Karpas-422 (cell line): ENCODE measurements at regions not wholly inside any gene's neighbourhood (a gene's known extent, or its start where the extent isn't known, plus 50 kb on each side); places are given as distances from the start of the nearest gene placed in this dataset.

Source experiments
- DNase-seq: peaks from one replicate; pipeline ENCODE4 v3.0.0-alpha.2; 2015
- H2AFZ ChIP-seq: fragments of 200-600 bp; sonication (generic); 2 replicates; pipeline ENCODE4 v1.6.1; 2014; ENCODE audit warnings: antibody characterized with exemption, low read length, mixed read lengths
- H3K27ac ChIP-seq: fragments of 200-600 bp; sonication (generic); 2 replicates; pipeline ENCODE4 v1.5.1; 2014; ENCODE audit warnings: mild to moderate bottlenecking, low read length, moderate library complexity
- H3K27me3 ChIP-seq: fragments of 200-600 bp; sonication (generic); 2 replicates; pipeline ENCODE4 v1.6.1; 2014; ENCODE audit warnings: low read length, mixed read lengths
- H3K36me3 ChIP-seq: fragments of 200-600 bp; sonication (generic); 2 replicates; pipeline ENCODE4 v1.6.1; 2014; ENCODE audit warnings: low read length, mixed read lengths; ENCODE audit not compliant: insufficient read depth
- H3K4me1 ChIP-seq: fragments of 200-600 bp; sonication (generic); 2 replicates; pipeline ENCODE4 v1.6.1; 2014; ENCODE audit warnings: mild to moderate bottlenecking, low read length, mixed read lengths
- H3K4me2 ChIP-seq: fragments of 200-600 bp; sonication (generic); 2 replicates; pipeline ENCODE4 v1.6.1; 2014; ENCODE audit warnings: low read length, low read depth, mild to moderate bottlenecking; ENCODE audit not compliant: poor library complexity, severe bottlenecking
- H3K4me3 ChIP-seq: fragments of 200-600 bp; sonication (generic); 2 replicates; pipeline ENCODE4 v1.5.1; 2014; ENCODE audit warnings: mild to moderate bottlenecking, antibody characterized with exemption, low read length, mixed read lengths
- H3K79me2 ChIP-seq: fragments of 200-600 bp; sonication (generic); 2 replicates; pipeline ENCODE4 v1.6.1; 2014; ENCODE audit warnings: mild to moderate bottlenecking, low read length, mixed read lengths
- H3K9ac ChIP-seq: fragments of 200-600 bp; sonication (generic); 2 replicates; pipeline ENCODE4 v1.6.0; 2014; ENCODE audit warnings: low read length
- H3K9me2 ChIP-seq: fragments of 200-600 bp; sonication (generic), shearing (Covaris generic); replicated peaks from 2 replicates; pipeline ENCODE4 v1.6.0; 2014; ENCODE audit warnings: mild to moderate bottlenecking, low read length, moderate library complexity; ENCODE audit not compliant: insufficient read depth
- H3K9me3 ChIP-seq: fragments of 300-700, 200-600 bp; sonication (generic); 2 replicates; pipeline ENCODE4 v1.6.1; 2014; ENCODE audit warnings: low read length, mixed read lengths
- H4K20me1 ChIP-seq: fragments of 200-600 bp; sonication (generic); 2 replicates; pipeline ENCODE4 v1.6.1; 2014; ENCODE audit warnings: mild to moderate bottlenecking, antibody characterized with exemption, low read length, low read depth; ENCODE audit not compliant: insufficient read depth

GRCh38 chr3:150177673-150178381 is 207.1 kb upstream of the PFN2 start:
- no peak for DNase-seq
- H3K36me3 ChIP-seq = no peaks in the 10 kb centered on the region
- H3K9me2 ChIP-seq = no peaks in the 10 kb centered on the region
- H3K79me2 ChIP-seq = no peaks in the 10 kb centered on the region
- no peak overlapping the region for H2AFZ ChIP-seq
- no peaks in the 10 kb centered on the region for H4K20me1 ChIP-seq
- no peak overlapping the region for H3K27ac ChIP-seq
- no peaks in the 10 kb centered on the region for H3K9me3 ChIP-seq
- no peak overlapping the region for H3K4me2 ChIP-seq
- H3K27me3 ChIP-seq = no peaks in the 10 kb centered on the region
- H3K4me3 ChIP-seq = no peak overlapping the region
- H3K4me1 ChIP-seq = peaks cover 7% of the 10 kb centered on the region
- H3K9ac ChIP-seq = no peak overlapping the region

DNA sequence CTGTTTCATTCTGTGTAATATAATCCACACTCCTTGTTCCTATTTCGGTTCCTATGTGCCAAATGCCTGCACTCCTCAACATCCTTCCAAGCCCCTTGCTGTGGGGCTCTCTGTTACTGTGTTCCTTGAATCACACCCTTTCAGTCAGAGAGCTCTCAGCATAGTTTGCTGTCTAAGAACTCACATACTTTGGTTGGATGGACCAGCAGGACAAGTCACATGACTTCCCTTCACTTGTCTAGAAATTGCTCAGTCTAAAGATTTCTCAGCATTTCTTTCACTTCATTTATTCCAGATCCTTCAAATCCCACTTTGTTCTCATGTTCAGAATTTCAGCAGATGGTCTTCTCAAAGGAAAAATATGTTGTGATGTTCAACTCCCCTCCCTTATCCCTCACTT is 203.5 kb upstream of the PFN2 start:
- Histone ChIP-seq H3K9me3 (no peaks in the 10 kb centered on the region), H3K27ac (no peak overlapping the region), H3K4me2 (no peak overlapping the region), H4K20me1 (no peaks in the 10 kb centered on the region), H3K79me2 (no peaks in the 10 kb centered on the region), H3K4me1 (no peaks in the 10 kb centered on the region; the same call in 1 of the 2 replicates), H3K4me3 (no peak overlapping the region), H3K36me3 (no peaks in the 10 kb centered on the region), H3K9ac (no peak overlapping the region), H3K27me3 (no peaks in the 10 kb centered on the region), H2AFZ (no peak overlapping the region), H3K9me2 (no peaks in the 10 kb centered on the region)
- DNase-seq = no peak

GRCh38 chr3:150172356-150172755 is 201.7 kb upstream of the PFN2 start:
- no peak overlapping the region for H3K4me3 ChIP-seq
- H3K9me2 ChIP-seq = no peaks in the 10 kb centered on the region
- no peaks in the 10 kb centered on the region for H3K9me3 ChIP-seq
- no peaks in the 10 kb centered on the region for H3K36me3 ChIP-seq
- H3K4me2 ChIP-seq = no peak overlapping the region
- H3K27me3 ChIP-seq = no peaks in the 10 kb centered on the region
- DNase-seq = no peak
- H3K9ac ChIP-seq = no peak overlapping the region
- no peaks in the 10 kb centered on the region for H4K20me1 ChIP-seq
- no peak overlapping the region for H3K27ac ChIP-seq
- peaks cover 3% of the 10 kb centered on the region; the same call in 1 of the 2 replicates for H3K4me1 ChIP-seq
- no peaks in the 10 kb centered on the region for H3K79me2 ChIP-seq
- H2AFZ ChIP-seq = no peak overlapping the region

DNA sequence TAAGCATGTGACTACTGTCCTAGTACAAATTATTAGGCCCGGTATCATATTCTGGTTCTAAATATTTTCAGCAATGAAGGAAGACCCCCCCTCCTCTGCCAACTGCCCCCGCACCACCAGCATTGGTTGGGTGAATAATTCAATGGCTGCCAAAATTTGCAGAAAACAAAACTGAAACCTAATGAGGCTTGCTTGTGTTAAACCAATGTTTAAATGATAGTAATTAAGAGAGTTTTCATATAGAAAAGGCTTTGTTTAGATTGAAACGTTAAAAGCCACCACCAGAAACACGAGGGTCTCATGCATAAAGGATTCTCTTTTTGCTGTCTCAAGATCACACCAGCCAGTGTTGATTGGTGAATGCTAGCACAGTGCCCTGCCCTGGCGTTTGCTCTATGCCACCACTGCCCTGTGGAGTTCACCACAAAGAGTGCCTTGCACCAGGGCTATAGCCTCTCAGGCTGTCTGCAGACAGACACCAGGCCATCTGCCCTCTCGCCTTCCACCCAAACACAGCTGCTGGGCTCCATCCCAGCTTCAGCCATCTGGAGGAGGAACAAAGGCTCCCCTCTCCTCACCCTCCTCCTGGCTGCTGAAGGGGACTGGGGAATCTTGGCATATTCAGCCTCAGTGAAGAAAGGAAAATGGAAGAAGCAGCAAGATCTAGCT is 200.3 kb upstream of the PFN2 start:
- H3K79me2 ChIP-seq = no peaks in the 10 kb centered on the region
- H3K36me3 ChIP-seq = no peaks in the 10 kb centered on the region
- no peaks in the 10 kb centered on the region for H4K20me1 ChIP-seq
- no peak for DNase-seq
- no peak overlapping the region for H3K4me2 ChIP-seq
- no peak overlapping the region for H3K27ac ChIP-seq
- no peak overlapping the region for H3K4me3 ChIP-seq
- peaks cover 7% of the 10 kb centered on the region; the same call in 1 of the 2 replicates for H3K4me1 ChIP-seq
- no peaks in the 10 kb centered on the region for H3K9me2 ChIP-seq
- no peaks in the 10 kb centered on the region for H3K27me3 ChIP-seq
- H3K9me3 ChIP-seq = no peaks in the 10 kb centered on the region
- no peak overlapping the region for H2AFZ ChIP-seq
- no peak overlapping the region for H3K9ac ChIP-seq

- peaks cover 7% of the 10 kb centered on the region; the same call in 1 of the 2 replicates for H3K4me1 ChIP-seq
- H3K79me2 ChIP-seq = no peaks in the 10 kb centered on the region
- no peaks in the 10 kb centered on the region for H4K20me1 ChIP-seq
- H3K27me3 ChIP-seq = no peaks in the 10 kb centered on the region
- H3K36me3 ChIP-seq = no peaks in the 10 kb centered on the region
- no peaks in the 10 kb centered on the region for H3K9me2 ChIP-seq
- H3K9me3 ChIP-seq = no peaks in the 10 kb centered on the region
- DNase-seq = no peak
- H3K27ac ChIP-seq = no peak overlapping the region
- H3K9ac ChIP-seq = no peak overlapping the region
- no peak overlapping the region for H3K4me2 ChIP-seq
- H2AFZ ChIP-seq = no peak overlapping the region
- no peak overlapping the region for H3K4me3 ChIP-seq
Measured at GRCh38 chr3:150169330-150169940, 198.7 kb upstream of the PFN2 start.

DNA sequence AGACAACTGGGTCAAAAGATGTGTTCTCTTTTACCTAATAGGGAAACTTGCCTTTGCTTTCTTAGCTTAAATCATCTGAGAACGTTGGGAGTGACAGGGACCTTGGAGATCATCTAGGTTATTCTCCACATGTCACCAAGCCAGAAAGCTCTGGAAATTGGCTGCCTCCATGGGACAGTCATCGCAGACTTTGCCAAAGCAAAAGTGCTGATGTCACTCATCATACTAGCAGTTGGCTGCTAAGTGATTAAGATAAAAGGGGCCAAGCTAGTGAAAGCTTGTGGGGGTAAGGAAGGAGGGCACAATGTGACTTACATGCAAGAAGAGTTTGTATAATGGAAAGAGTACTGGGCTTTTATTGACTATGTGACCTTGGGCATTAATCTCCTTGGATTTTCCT is 198.0 kb upstream of the PFN2 start:
- Histone ChIP-seq H3K4me1 (peaks cover 7% of the 10 kb centered on the region; the same call in 1 of the 2 replicates), H3K9ac (no peak overlapping the region), H3K27ac (no peak overlapping the region), H3K27me3 (no peaks in the 10 kb centered on the region), H3K9me3 (no peaks in the 10 kb centered on the region), H3K79me2 (no peaks in the 10 kb centered on the region), H3K4me3 (no peak overlapping the region), H3K4me2 (no peak overlapping the region), H3K9me2 (no peaks in the 10 kb centered on the region), H3K36me3 (no peaks in the 10 kb centered on the region), H2AFZ (no peak overlapping the region), H4K20me1 (no peaks in the 10 kb centered on the region)
- DNase-seq = no peak

DNA sequence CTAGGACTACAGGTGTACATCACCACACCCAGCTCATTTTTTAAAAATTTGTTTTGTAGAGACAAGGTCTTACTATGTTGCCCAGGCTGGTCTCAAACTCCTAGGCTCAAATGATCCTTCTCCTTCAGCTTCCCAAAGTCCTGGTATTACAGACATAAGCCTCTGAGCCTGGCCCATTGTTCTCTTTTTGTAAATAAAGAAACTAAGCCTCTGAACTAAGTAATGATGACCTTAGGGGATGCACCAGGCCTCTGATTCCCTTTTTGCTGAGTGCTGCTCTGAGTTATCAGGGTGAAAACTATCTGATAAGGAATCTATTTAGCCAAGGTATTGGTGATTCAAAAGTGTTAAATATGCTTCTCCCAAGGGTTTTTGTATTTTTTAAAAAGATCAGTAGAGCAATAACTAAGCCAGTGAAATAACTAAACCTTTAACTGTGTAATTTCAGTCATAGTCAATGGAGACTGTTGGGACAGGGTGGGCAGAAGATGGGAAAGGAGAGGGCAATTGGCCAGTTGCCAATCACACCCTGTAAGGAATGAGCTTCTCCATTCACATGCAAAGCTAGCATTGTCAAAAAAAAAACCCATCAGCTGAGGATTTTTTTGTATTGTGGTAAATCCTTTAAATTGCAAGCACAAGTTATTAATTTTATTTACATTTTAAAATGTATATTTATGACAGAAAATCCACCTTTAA is 194.8 kb upstream of the PFN2 start:
- H3K4me1 ChIP-seq = peaks cover 7% of the 10 kb centered on the region; the same call in 1 of the 2 replicates
- H3K9me2 ChIP-seq = no peaks in the 10 kb centered on the region
- no peaks in the 10 kb centered on the region for H4K20me1 ChIP-seq
- DNase-seq = no peak
- H3K4me3 ChIP-seq = no peak overlapping the region
- H2AFZ ChIP-seq = no peak overlapping the region
- H3K27me3 ChIP-seq = no peaks in the 10 kb centered on the region
- no peak overlapping the region for H3K27ac ChIP-seq
- H3K9ac ChIP-seq = no peak overlapping the region
- no peaks in the 10 kb centered on the region for H3K79me2 ChIP-seq
- no peak overlapping the region for H3K4me2 ChIP-seq
- H3K36me3 ChIP-seq = no peaks in the 10 kb centered on the region
- H3K9me3 ChIP-seq = no peaks in the 10 kb centered on the region

GRCh38 chr3:150161011-150161410 is 190.3 kb upstream of the PFN2 start:
- DNase-seq = no peak
- H3K9me3 ChIP-seq = no peaks in the 10 kb centered on the region
- no peaks in the 10 kb centered on the region for H3K9me2 ChIP-seq
- no peaks in the 10 kb centered on the region for H3K36me3 ChIP-seq
- H4K20me1 ChIP-seq = no peaks in the 10 kb centered on the region
- H3K4me3 ChIP-seq = no peak overlapping the region
- H3K9ac ChIP-seq = no peak overlapping the region
- H3K79me2 ChIP-seq = no peaks in the 10 kb centered on the region
- no peak overlapping the region for H3K27ac ChIP-seq
- H3K27me3 ChIP-seq = no peaks in the 10 kb centered on the region
- H2AFZ ChIP-seq = no peak overlapping the region
- H3K4me2 ChIP-seq = no peak overlapping the region
- no peaks in the 10 kb centered on the region; the same call in 1 of the 2 replicates for H3K4me1 ChIP-seq
